GM18870 (cell line): ENCODE measurements at regions not wholly inside any gene's neighbourhood (a gene's known extent, or its start where the extent isn't known, plus 50 kb on each side); places are given as distances from the start of the nearest gene placed in this dataset.
"Not testable (repeated sequence)": the region's sequence is repeated elsewhere in the genome, so short reads cannot be mapped to it uniquely, and the experiment has no call there.

Source experiments
- ATAC-seq: cut with Tn5 transposase; IDR thresholded peaks from one replicate; pipeline ENCODE4 v1.9.1; 2021; ENCODE audit warnings: moderate library complexity; ENCODE audit not compliant: unreplicated experiment

DNA sequence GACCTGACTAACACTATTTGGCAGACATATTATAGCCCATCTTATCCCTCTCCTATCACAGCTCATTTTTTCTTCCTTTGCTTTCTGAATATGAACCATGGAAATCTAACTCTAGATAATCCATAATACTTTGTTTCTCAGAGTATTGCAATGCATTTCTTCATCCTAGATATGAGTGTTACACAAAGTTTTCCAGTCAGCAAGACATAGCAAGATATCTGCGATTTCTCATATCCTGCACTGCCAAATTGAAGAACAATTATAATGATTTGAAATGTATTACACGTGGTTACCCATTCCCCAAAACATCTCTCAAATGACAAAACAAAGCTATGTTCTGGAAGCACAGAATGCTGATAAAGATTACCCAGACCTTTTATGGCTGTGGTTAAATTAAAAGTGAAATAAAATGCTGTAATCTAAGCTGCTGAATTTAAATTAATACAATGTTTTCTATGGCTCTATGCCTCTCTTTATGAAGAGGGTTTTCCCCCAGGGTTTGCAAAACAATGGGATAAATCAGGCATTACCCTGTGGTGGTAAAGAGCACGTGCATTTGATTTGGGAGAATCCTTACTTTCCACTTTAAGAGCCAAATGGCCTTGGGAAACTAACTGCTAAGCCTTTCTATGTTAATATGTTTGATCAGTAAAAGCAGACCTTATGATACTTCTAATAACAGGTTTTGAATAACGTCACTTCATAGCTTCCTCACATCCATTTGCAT is 1291.0 kb upstream of the CNTN5 start:
- ATAC-seq: no peak

DNA sequence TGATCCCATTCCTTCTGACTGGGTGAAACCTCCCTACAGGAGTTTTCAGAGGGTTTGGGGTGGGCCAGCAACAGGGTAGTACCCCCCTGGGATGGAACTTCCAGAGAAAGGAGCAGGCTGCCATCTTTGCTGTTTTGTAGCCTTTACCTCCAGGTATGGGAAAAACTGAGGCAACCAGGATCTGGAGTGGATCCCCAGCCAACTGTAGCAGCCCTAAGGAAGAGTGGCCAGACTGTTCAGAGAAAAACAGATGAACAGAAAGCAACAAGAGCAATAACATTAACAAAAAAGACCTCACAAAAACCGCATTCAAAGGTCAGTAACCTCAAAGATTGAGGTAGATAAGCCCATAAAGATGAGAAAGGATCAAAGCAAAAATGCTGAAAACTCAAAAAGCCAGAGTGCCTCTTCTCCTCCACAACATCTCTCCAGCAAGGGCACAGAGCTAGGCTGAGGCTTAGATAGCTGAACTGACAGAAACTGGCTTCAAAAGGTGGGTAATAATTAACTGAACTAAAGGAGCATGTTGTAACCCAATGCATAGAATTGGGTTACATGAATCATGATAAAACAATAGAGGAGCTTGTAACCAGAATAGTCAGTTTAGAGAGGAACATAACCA is 1288.6 kb upstream of the CNTN5 start:
- no peak for ATAC-seq

DNA sequence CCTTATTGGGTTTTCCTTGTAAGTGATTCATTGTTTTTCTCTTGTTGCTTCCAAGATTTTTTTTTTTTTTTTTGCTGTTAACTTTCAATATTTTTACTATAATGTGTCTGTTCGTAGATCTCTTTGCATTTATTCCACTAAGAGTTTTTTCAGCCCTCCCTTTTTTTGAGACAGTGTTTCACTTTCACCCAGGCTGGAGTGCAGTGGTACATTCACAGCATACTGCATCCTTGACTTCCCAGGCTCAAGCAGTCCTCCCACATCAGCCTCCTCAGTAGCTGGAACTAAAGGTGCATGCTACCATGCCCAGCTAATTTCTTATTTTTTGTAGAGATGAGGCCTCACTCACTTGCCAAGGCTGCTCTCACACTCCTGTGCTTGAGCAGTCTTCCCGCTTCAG is 1282.0 kb upstream of the CNTN5 start:
- no peak for ATAC-seq

DNA sequence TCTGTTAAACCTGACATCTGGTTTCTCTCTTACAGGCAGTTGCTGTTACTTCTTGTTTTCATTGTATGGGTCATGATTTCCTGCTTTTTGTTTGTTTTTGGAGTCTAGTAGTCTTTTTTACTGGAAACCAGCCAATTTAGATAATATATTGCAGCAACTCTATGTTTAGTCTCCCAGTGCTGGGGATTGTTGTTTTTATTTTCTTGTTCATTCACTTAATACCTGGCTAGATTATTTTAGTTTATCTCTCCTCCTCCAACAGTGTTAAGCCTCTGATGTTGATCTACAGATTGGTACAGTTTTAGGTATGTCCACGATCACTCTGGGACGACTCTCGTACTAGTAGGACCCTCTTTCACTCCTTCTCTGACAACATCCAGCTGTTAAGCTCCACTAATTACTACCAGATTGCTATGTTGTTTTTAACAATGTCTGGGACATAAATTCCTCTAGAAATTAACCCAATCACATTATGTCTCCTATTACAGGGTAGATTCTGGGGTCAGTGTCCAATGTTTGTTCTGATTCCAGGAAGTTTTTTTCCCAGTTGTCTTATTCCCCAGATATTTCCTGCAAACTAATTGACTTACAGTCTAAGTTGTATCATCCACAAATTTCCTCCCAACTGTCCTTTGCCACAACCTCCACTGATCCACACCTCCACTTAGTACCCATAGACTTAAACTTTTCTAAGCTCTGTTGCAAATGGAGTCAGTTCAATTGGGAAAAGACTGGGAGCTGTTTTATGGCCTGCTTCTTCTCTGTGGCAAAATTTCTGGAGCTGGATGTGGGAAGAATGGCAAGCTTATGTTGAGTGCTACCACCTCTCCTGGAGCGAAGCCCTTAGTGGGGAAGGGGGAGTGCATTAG is 1280.6 kb upstream of the CNTN5 start:
- ATAC-seq: no peak

DNA sequence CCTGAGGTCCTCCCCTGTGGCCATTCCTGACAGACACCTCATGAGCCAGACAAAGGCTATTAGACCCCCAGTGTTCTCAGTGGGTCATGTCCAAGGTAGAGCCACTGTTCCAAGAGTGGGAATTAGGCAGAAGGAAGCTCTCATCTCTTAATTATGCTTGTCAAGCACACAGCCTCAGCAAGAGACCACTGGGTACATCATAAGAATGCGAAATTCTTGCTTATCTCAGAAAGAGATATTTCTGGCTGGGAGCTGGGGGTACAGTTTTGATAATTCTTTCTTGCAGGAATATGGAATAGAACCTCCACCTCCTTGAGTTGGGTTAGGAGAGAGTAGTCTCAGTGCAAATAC is 1280.0 kb upstream of the CNTN5 start:
- no peak for ATAC-seq

DNA sequence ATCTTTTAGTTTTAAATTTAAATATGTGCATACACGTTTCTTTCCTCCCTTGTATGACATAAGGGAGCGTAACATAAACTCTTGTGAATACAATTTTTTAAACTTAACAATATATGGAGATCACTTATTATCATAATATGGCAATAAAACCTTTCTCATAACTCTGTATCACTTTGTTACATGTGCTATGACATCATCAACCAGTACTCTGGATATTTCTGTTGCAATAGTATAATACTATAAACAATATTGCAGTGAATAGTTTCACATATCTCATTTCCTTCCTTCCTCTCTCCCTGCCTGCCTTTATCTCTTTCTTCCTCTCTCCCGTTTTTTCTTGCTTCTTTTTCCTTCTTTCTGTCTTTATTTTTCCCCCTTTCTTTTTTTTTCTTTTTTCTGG is 1278.0 kb upstream of the CNTN5 start:
- ATAC-seq: no peak

DNA sequence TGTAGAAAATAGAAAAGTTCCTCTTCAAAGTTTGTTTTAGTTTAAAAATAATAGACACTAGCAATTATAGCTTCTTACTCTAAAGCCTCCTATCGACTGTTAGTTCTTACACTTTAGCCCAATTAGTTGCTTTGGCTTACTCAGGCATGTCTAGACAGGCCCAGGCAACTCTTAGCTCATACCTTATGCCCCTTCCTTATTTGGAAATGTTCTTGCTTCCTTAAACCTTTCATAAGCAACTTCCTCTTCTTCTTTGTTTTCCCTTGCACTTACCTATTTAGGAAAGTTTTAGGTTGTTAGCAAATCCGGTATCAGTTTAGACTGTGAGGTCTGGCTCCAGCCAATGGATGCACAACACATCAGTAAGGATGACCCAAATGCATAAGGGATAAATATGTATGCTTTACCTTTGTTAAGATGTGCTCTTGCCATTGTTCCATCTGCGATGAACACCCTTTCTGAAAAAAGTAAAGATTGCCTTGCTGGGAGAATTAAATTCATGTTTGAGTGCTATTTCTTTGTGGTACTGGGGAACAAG is 1277.5 kb upstream of the CNTN5 start:
- ATAC-seq: no peak

DNA sequence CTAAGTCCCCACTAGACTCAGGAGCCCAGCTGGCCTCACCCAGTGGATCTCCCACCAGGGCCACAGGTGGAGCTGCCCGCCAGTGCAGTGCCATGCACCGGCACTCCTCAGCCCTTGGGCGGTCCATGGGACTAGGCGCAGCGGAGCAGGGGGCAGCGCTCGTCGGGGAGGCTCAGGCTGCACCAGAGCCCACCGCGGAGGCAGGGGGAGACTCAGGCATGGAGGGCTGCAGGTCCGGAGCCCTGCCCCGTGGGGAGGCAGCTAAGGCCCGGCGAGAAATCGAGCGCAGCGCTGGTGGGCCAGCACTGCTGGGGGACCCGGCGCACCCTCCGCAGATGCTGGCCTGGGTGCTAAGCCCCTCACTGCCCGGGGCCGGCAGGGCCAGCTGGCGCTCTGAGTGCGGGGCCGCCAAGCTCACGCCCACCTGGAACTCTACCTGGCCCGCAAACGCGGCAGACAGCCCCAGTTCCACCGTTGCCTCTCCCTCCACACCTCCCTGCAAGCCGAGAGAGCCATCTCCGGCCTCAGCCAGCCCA is 1275.2 kb upstream of the CNTN5 start:
- no peak for ATAC-seq

DNA sequence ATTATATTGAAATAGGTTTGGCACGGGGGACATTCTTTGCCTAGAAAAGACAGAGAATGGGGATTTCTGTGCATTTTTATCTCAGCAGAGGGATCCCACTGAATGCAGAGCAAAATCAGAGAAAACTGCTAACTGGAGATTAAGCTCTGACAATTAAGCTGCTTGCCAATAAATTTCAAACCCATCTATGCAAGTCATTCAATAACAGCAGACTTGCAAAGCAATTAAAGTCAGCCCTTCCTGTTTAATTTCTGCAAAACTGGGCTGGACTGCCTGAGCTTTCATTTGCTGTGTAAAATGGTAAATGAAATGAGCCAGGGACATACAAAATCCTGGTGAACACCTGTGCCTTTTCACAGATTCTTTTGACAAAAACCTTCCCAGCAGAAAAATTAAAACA is 1273.9 kb upstream of the CNTN5 start:
- ATAC-seq: no peak

DNA sequence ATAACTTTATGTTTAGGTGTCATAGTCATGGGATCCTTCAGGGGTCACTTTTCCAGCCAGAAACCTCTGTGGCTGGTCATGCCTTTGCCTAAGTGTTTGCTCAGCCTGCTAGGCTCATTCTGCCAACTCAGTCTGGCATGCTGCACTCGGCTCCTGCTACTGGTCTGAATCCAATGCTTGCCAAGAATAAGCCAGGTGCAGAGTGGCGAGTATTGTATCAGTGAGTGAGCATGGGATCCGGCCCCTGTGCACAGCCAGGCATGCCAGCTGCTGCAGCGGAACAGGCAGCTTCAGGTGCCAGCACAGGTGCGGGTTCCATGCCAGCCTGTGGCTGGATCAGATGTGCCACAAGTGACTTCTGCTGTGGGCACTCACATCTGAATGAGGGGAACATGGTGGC is 1269.3 kb upstream of the CNTN5 start:
- ATAC-seq: no peak

DNA sequence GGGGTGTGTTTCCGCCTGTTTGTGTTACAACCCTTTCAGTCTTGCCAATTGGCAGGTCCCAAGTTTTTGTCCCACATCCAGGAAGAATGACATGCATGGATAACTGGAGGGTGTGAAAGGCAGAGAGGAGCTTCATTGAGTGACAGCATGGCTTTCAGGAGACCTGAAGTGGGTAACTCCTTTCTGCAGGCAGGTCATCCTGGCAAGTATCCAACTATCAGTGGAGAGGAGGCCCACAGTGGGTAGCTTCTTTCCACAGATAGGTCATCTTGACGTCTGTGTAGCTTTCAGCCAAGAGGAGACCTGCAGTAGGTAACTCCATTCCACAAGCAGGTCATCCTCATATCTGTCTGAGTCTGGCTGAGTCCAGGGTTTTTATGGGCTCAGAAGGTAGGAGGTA is 1268.8 kb upstream of the CNTN5 start:
- ATAC-seq: no peak

DNA sequence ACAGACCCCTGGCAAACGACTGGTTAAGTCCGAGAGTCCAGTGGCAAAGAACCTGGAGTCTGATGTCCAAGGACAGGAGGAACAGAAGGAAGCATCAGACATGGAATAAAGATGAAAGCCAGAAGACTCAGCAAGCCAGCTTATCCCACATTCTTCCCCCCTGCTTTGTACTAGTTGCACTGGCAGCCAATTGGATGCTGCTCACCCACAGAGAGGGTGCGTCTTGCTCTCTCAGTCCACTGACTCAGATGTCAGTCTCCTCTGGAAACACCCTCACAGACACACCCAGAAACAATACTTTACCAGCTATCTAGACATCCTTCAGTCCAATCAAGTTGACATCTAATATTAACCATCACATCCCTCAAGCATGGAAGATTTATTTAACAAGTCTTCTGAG is 1265.8 kb upstream of the CNTN5 start:
- no peak for ATAC-seq

DNA sequence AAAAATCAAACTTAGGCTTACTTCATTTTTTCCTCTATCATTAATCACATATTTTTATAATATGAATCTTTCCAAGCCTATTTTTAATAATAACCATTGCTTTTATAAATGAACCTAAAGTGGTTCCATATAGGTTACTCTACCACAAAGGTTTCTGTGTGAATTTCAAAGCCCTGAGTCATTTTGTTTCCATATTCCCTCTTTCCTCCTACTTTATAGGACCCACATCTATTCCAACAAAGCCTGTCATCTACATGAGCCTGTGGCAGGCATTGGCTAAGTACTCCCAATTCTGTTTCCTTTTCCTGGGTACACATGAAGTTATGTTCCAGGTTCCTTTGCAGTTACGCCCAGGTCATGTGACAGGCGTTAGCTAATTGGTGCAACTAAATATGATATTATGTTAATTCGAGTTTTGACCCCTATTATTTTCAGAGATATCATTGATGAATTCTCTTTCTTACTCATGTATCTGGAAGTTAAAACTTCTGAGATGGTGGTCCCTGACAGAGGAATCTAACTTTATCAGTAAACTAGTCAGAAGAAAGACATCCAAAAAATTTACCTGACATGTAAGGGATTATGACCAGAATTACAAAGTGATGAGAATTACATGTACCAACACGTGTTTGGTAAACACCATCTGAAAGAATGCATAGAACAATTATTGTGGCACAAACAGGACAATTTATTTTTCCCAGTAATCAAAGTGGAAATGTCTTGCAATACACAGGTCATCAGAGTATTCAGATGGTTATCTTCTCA is 1264.0 kb upstream of the CNTN5 start:
- no peak for ATAC-seq

DNA sequence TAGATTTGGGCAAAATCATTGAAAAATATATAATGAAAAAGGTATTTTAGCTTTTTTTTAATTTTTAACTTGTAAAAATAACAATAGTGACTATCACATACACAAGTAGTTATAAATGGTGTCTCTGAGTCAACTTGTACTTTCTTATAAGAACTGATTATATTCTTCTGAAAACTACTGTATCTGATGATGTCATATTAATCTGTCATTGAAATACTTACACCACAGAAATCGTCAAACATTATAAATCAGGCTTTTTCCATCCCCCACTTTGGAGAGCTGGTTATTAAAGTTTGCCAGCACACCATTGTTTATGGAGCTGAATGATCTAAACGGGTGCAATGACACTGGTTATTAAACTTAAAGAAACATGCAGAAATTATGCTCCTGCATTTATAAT is 1259.6 kb upstream of the CNTN5 start:
- no peak for ATAC-seq

DNA sequence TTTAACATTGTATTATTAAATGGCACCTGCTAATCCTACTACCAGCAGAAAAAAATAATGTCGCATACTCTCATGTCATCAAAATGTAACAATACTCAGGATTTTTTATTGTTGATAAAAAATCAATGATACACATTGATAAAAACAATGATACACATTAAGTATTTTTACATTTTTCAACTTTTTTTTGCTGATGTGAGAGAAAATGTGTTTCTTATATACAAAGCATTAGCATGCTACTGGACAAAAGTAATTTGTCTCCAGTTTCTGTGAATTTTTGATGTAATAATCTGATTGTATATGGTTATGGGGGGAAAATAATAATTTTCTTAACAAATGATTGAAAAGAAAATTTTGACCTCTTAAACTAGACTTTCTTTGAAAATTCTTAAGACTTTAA is 1256.6 kb upstream of the CNTN5 start:
- no peak for ATAC-seq

DNA sequence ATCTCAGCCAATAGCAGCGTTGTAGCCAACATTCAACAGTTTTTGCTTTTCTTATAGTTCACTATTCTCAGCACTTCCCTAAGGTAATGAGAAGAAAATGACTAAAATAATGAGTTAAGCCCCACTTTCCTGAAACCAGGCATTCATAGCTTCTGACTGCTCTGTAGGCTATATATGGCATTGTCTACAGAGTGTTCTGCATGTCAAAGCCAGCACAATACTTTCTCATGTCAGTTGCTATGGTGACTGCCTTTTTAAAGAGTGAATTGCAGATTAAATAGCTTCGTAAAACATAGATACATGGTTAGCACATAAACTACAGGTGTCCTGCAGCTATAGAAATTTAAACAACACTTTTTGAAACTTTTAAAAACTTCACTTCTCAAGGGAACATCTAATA is 1256.1 kb upstream of the CNTN5 start:
- ATAC-seq: no peak

DNA sequence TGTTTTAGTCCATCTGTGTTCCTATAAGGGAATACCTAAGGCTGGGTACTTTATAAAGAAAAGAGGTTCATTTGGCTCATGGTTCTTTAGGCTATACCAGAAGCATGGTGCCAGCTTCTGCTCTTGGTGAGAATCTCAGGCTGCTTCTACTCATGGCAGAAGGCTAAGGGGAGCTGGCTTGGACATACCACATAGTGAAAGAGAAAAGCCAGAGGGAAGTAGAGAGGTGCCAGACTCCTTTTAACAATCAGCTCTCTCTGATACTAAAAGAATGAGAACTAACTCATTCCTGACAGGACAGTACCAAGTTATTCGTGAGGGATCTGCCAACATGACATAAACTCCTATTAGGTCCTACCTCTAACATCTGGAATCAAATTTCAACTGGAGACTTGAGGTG is 1250.2 kb upstream of the CNTN5 start:
- no peak for ATAC-seq

DNA sequence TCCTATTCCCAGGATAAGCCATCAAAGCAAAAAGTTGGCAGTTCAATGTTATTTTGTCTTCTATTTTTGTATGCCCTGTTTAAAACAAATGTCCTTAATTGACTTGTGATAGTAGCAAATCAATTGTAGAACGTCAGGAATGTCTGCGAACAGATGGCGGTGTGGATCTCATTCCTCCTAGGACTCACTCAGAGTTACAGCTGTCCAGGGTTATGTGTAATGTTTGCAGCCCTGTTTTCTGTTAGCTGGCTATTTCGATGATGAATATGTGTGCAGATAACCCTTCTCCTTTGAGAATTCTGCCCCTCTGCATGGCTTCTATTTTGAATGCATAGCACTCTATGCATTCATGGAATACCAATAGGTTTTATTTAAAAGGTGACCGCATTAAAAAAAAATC is 1248.0 kb upstream of the CNTN5 start:
- no peak for ATAC-seq

DNA sequence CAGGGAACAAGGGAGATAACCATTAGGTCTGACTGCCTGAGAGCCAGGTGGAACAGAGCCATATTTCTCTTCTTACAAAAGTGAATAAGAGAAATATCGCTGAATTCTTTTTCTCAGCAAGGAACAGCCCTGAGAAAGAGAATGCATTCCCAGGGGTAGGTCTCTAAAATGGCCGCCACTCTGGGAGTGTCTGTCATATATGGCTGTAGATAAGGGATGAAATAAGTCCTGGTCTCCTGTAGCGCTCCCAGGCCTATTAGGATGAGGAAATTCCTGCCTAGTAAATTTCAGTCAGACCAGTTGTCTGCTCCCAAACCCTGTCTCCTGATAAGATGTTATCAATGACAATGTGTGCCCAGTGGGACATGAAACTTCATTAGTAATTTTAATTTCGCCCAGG is 1236.4 kb upstream of the CNTN5 start:
- ATAC-seq: not testable (repeated sequence)

DNA sequence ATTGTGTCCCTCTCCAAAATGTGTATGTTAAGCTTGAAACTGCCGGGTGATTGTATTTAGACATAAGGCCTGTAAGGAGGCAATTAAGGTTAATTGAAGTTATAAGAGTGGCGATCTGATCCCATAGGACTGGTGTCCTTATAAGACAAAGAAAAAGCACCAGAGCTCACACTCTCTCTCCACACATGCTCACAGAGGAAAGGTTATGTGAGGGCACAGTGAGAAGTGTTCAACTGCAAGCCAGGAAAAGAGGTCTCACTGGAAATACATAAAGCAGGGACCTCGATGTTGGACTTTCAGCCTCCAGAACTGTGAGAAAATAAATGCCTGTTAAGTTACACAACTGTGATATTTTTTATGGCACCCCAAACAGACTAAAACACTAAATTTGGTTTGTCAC is 1233.8 kb upstream of the CNTN5 start:
- ATAC-seq: no peak

DNA sequence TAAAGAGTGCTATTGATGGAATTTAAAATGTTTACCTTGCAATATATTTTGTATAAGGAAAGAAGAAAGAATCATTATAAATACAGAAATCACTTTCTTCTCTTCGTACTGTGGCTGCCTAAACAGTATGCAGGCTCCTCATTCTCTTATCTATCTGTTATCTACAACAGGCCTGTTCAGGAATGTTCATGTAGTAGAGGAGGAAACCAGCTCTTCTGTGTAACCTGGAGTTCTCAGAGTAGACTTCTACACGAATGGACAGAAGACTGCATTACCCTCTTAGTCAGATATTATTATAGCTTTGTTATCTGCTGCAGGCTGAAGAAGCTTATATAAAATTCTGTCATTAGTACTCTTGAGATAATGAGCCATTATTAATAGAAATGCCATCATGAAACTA is 1225.9 kb upstream of the CNTN5 start:
- no peak for ATAC-seq
